PC-9 (cell line): ENCODE measurements at regions not wholly inside any gene's neighbourhood (a gene's known extent, or its start where the extent isn't known, plus 50 kb on each side); places are given as distances from the start of the nearest gene placed in this dataset.

Source experiments
- BruUV-seq: library from RNA; stranded (reverse); fragments of 400-500 nt; replicated peaks from 2 replicates; lab custom pipeline; 2021; lab: Mats Ljungman, UMichigan
- CTCF ChIA-PET: fragments of 300-600 bp; sonication (Branson Sonifier 250); formaldehyde crosslinking; loops from one replicate; lab custom pipeline; 2022; ENCODE audit warnings: antibody characterized with exemption; lab: Charles Lee
- POLR2A ChIA-PET: fragments of 300-600 bp; sonication (Branson Sonifier 250); formaldehyde crosslinking; loops from one replicate; lab custom pipeline; 2022; ENCODE audit warnings: antibody characterized with exemption; ENCODE audit not compliant: unreplicated experiment; lab: Charles Lee
- DNase-seq, 2 experiments: peaks; one replicate each; pipeline versions ENCODE4 v3.0.0 to v3.0.0-alpha.2; 2015 to 2022; ENCODE audit warnings: mixed read lengths in 1 of 2
- H2AFZ ChIP-seq: fragments of 200-600 bp; sonication (generic); 2 replicates; pipeline ENCODE4 v1.8.1; 2017; ENCODE audit warnings: antibody characterized with exemption
- H3F3A ChIP-seq: fragments of 200-600 bp; sonication (generic); 2 replicates; pipeline ENCODE4 v1.8.1; 2017; ENCODE audit warnings: antibody characterized with exemption, mild to moderate bottlenecking, low read depth; ENCODE audit not compliant: insufficient read depth
- H3K27ac ChIP-seq: fragments of 200-600 bp; sonication (generic); 2 replicates; pipeline ENCODE4 v1.6.1; 2016; ENCODE audit warnings: mixed run types
- H3K27me3 ChIP-seq: fragments of 200-600 bp; sonication (generic); 2 replicates; pipeline ENCODE4 v1.6.1; 2016; ENCODE audit warnings: low read depth, mixed run types; ENCODE audit not compliant: insufficient read depth
- H3K36me3 ChIP-seq: fragments of 200-600 bp; sonication (generic); 2 replicates; pipeline ENCODE4 v1.6.1; 2016; ENCODE audit warnings: low read depth, mixed run types
- H3K4me1 ChIP-seq: fragments of 200-600 bp; sonication (generic); replicated peaks from 2 replicates; pipeline ENCODE4 v1.6.1; 2016; ENCODE audit warnings: mixed run types; ENCODE audit not compliant: insufficient read depth
- H3K4me2 ChIP-seq: fragments of 200-600 bp; sonication (generic); 2 replicates; pipeline ENCODE4 v1.6.1; 2017; ENCODE audit warnings: mixed run types
- H3K4me3 ChIP-seq: fragments of 200-600 bp; sonication (generic); 2 replicates; pipeline ENCODE4 v1.6.1; 2016; ENCODE audit warnings: mixed run types
- H3K79me2 ChIP-seq: fragments of 200-600 bp; sonication (generic); 2 replicates; pipeline ENCODE4 v1.6.1; 2017; ENCODE audit warnings: low read depth, mixed run types
- H3K9me2 ChIP-seq: fragments of 200-600 bp; sonication (generic); 2 replicates; pipeline ENCODE4 v1.8.1; 2017; ENCODE audit warnings: mild to moderate bottlenecking; ENCODE audit not compliant: insufficient read depth
- H3K9me3 ChIP-seq: fragments of 200-600 bp; sonication (generic); 2 replicates; pipeline ENCODE4 v1.8.1; 2016; ENCODE audit warnings: low read depth; ENCODE audit not compliant: insufficient read depth
- H4K20me1 ChIP-seq: fragments of 200-600 bp; sonication (generic); 2 replicates; pipeline ENCODE4 v1.8.1; 2017; ENCODE audit not compliant: insufficient read depth
- EZH2 ChIP-seq: fragments of 200-600 bp; sonication (generic); IDR thresholded peaks from 2 replicates; pipeline ENCODE4 v1.8.0; 2017; ENCODE audit warnings: antibody characterized with exemption, low read depth
- intact Hi-C: fragments of 100-400 bp; cut with micrococcal nuclease; formaldehyde crosslinking; loops from one replicate; pipeline ENCODE4 v1.10.0; 2022; ENCODE audit not compliant: unreplicated experiment
- TF ChIP-seq, protein P1 (sequence below): fragments of 200-600 bp; sonication (generic); conservative IDR thresholded peaks from 2 replicates; pipeline ENCODE4 v1.6.1; 2017; ENCODE audit warnings: mixed run types, antibody characterized with exemption, mild to moderate bottlenecking, moderate library complexity

DNA sequence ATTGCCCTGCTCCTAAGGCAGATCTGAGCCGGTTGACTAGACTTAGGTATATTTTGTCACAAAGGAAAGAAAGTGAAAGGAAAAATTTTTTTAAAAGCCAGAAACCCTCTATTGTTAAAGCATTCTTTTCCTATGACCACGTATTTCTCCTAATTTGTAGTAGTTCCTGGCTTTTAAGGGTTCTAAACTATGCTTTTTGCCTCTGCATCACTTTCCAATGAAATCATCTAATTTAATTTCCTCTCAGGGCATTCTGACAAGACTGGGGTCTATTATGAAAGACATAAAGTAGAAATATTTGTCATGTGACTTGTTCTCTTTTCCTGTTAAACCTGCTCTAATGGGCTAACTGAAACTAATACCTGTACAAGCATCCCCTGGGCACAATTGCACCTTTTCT, 233.0 kb upstream of the PRR20A start:
- intact Hi-C loops = no loop called here
- ChIA-PET POLR2A (no interaction called here), CTCF (no interaction called here)
- Histone ChIP-seq H3K36me3 (no peaks in the 10 kb centered on the region), H4K20me1 (no peaks in the 10 kb centered on the region; the same call in 1 of the 2 replicates), H3K79me2 (no peaks in the 10 kb centered on the region), H3K27me3 (no peaks in the 10 kb centered on the region), H3K4me3 (no peak overlapping the region), H2AFZ (no peak overlapping the region), H3K9me2 (no peaks in the 10 kb centered on the region), H3K27ac (no peak overlapping the region), H3K4me2 (no peak overlapping the region), H3F3A (no peaks in the 10 kb centered on the region), H3K9me3 (no peaks in the 10 kb centered on the region), H3K4me1 (no peaks in the 10 kb centered on the region)
- TF ChIP-seq EZH2 = no peak
- TF ChIP-seq, protein P1, sequence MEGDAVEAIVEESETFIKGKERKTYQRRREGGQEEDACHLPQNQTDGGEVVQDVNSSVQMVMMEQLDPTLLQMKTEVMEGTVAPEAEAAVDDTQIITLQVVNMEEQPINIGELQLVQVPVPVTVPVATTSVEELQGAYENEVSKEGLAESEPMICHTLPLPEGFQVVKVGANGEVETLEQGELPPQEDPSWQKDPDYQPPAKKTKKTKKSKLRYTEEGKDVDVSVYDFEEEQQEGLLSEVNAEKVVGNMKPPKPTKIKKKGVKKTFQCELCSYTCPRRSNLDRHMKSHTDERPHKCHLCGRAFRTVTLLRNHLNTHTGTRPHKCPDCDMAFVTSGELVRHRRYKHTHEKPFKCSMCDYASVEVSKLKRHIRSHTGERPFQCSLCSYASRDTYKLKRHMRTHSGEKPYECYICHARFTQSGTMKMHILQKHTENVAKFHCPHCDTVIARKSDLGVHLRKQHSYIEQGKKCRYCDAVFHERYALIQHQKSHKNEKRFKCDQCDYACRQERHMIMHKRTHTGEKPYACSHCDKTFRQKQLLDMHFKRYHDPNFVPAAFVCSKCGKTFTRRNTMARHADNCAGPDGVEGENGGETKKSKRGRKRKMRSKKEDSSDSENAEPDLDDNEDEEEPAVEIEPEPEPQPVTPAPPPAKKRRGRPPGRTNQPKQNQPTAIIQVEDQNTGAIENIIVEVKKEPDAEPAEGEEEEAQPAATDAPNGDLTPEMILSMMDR = no peak
- BruUV-seq = no TSS peak
- no peak for DNase-seq

GRCh38 chr13:56909896-56910600, 230.7 kb upstream of the PRR20A start:
- no peaks in the 10 kb centered on the region for H3K4me1 ChIP-seq
- no peaks in the 10 kb centered on the region for H3F3A ChIP-seq
- BruUV-seq = no TSS peak
- no peaks in the 10 kb centered on the region for H4K20me1 ChIP-seq
- no peak for TF ChIP-seq EZH2
- TF ChIP-seq, protein P1 = no peak
- H3K79me2 ChIP-seq = no peaks in the 10 kb centered on the region
- DNase-seq = no peak
- intact Hi-C loops = no loop called here
- H3K27ac ChIP-seq = no peak overlapping the region
- H3K27me3 ChIP-seq = no peaks in the 10 kb centered on the region
- POLR2A ChIA-PET = no interaction called here
- H3K9me3 ChIP-seq = no peaks in the 10 kb centered on the region
- H2AFZ ChIP-seq = no peak overlapping the region
- H3K4me3 ChIP-seq = no peak overlapping the region
- H3K9me2 ChIP-seq = no peaks in the 10 kb centered on the region
- CTCF ChIA-PET = no interaction called here
- H3K36me3 ChIP-seq = no peaks in the 10 kb centered on the region
- no peak overlapping the region for H3K4me2 ChIP-seq

GRCh38 chr13:56917966-56918365, 222.8 kb upstream of the PRR20A start:
- BruUV-seq = no TSS peak
- Histone ChIP-seq H3K4me2 (no peak overlapping the region), H3K9me3 (no peaks in the 10 kb centered on the region), H3K4me3 (no peak overlapping the region), H3F3A (no peaks in the 10 kb centered on the region), H2AFZ (no peak overlapping the region), H4K20me1 (no peaks in the 10 kb centered on the region), H3K36me3 (no peaks in the 10 kb centered on the region), H3K27ac (no peak overlapping the region), H3K79me2 (no peaks in the 10 kb centered on the region), H3K27me3 (no peaks in the 10 kb centered on the region), H3K9me2 (no peaks in the 10 kb centered on the region), H3K4me1 (no peaks in the 10 kb centered on the region)
- intact Hi-C loops = no loop called here
- DNase-seq = no peak
- ChIA-PET POLR2A (no interaction called here), CTCF (no interaction called here)
- TF ChIP-seq, protein P1 = no peak
- no peak for TF ChIP-seq EZH2
